ENCODE measurements at regions not wholly inside any gene's neighbourhood (a gene's known extent, or its start where the extent isn't known, plus 50 kb on each side); places are given as distances from the start of the nearest gene placed in this dataset.

DNA sequence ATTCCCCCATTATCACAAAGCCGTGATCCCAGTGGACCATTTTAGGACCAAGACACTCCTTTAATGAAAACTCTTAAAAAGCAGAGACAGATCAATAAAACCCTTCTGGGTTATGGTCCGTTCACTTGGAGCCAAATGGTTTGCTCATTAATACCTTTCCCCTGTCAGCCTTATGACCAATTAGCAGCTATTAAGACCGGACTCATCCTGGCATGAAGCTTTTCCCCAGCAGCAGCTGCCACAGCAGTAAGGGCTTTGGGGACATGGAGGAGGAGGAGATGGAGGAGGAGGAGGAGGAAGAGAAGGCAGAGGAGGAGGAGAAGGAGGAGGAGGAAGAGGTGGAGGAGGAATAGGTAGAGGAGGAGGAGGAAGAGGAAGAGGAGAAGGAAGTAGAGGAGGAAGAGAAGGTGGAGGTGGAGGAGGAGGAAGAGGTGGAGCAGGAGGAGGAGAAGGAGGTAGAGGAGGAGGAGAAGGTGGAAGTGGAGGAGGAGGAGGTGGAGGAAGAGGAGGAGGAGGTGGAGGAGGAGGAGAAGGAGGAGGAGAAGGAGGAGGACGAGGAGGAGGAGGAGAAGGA is 50.1 kb upstream of the IRX3 start:
- DNase-seq (ENCODE audit: low read depth, low spot score), result no peak
- TF ChIP-seq, protein P1, sequence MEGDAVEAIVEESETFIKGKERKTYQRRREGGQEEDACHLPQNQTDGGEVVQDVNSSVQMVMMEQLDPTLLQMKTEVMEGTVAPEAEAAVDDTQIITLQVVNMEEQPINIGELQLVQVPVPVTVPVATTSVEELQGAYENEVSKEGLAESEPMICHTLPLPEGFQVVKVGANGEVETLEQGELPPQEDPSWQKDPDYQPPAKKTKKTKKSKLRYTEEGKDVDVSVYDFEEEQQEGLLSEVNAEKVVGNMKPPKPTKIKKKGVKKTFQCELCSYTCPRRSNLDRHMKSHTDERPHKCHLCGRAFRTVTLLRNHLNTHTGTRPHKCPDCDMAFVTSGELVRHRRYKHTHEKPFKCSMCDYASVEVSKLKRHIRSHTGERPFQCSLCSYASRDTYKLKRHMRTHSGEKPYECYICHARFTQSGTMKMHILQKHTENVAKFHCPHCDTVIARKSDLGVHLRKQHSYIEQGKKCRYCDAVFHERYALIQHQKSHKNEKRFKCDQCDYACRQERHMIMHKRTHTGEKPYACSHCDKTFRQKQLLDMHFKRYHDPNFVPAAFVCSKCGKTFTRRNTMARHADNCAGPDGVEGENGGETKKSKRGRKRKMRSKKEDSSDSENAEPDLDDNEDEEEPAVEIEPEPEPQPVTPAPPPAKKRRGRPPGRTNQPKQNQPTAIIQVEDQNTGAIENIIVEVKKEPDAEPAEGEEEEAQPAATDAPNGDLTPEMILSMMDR (IDR thresholded peaks at IDR 0.05; ENCODE audit: insufficient read depth, low read length, missing control alignments), result no peak
- ChIA-PET CTCF (interaction anchor here (0.7 kb wide), 1 partner anchor 525 kb away, joined by 3 read pairs; no protein-coding TSS in a partner anchor), POLR2A (no interaction called here)
- no peak overlapping the region for H3K4me3 ChIP-seq (ENCODE audit: low read depth, low read length)
